SK-N-SH treated with all-trans-retinoic acid at 6 μM for 48 hours (cell line): ENCODE measurements at regions not wholly inside any gene's neighbourhood (a gene's known extent, or its start where the extent isn't known, plus 50 kb on each side); places are given as distances from the start of the nearest gene placed in this dataset.

Source experiments
- ATAC-seq: fragments of 200-7000 bp; cut with Tn5 transposase; 3 replicates; pipeline ENCODE4 v1.9.1; 2020; ENCODE audit warnings: mild to moderate bottlenecking, moderate library complexity
- CSDC2 ChIP-seq: fragments of 250-450 bp; sonication (Bioruptor Pico); IDR thresholded peaks from 2 replicates; pipeline ENCODE4 v1.5.0; 2020; ENCODE audit warnings: mild to moderate bottlenecking, moderate library complexity
- CSRNP3 ChIP-seq: fragments of 250-450 bp; sonication (Bioruptor Pico); IDR thresholded peaks from 2 replicates; pipeline ENCODE4 v1.5.1; 2021; ENCODE audit warnings: mild to moderate bottlenecking, moderate library complexity
- ESRRG ChIP-seq: fragments of 250-450 bp; sonication (Bioruptor Pico); IDR thresholded peaks from 2 replicates; pipeline ENCODE4 v1.6.1; 2021; ENCODE audit warnings: mild to moderate bottlenecking
- ISL1 ChIP-seq: fragments of 250-450 bp; sonication (Bioruptor Pico); IDR thresholded peaks from 2 replicates; pipeline ENCODE4 v2.1.2; 2022; ENCODE audit warnings: mild to moderate bottlenecking, moderate library complexity
- OSR1 ChIP-seq: fragments of 250-450 bp; sonication (Bioruptor Pico); IDR thresholded peaks from 2 replicates; pipeline ENCODE4 v1.8.0; 2022; ENCODE audit warnings: moderate library complexity, mild to moderate bottlenecking, inconsistent platforms
- SNAI2 ChIP-seq: fragments of 250-450 bp; sonication (Bioruptor Pico); IDR thresholded peaks from 2 replicates; pipeline ENCODE4 v1.5.0; 2020; ENCODE audit warnings: mild to moderate bottlenecking, moderate library complexity
- TCF4 ChIP-seq: fragments of 250-450 bp; sonication (Bioruptor Pico); IDR thresholded peaks from 2 replicates; pipeline ENCODE4 v1.8.0; 2021; ENCODE audit warnings: mild to moderate bottlenecking, moderate library complexity, borderline replicate concordance
- ZC3H10 ChIP-seq: fragments of 250-450 bp; sonication (Bioruptor Pico); IDR thresholded peaks from 2 replicates; pipeline ENCODE4 v1.5.1; 2021; ENCODE audit warnings: mild to moderate bottlenecking, moderate library complexity
- ZFP3 ChIP-seq: fragments of 250-450 bp; sonication (Bioruptor Pico); IDR thresholded peaks from 2 replicates; pipeline ENCODE4 v1.5.0; 2020; ENCODE audit warnings: mild to moderate bottlenecking, moderate library complexity
- ZNF565 ChIP-seq: fragments of 450-650 bp; formaldehyde crosslinking; conservative IDR thresholded peaks from 2 replicates; pipeline ENCODE4 v1.5.0; 2020; ENCODE audit warnings: low read depth, mild to moderate bottlenecking, moderate library complexity
- ZNF70 ChIP-seq: fragments of 450-650 bp; formaldehyde crosslinking; IDR thresholded peaks from 2 replicates; pipeline ENCODE4 v1.5.0; 2020; ENCODE audit warnings: mild to moderate bottlenecking, moderate library complexity
- ZNF8 ChIP-seq: fragments of 450-650 bp; formaldehyde crosslinking; IDR thresholded peaks from 2 replicates; pipeline ENCODE4 v1.5.0; 2020; ENCODE audit warnings: mild to moderate bottlenecking, moderate library complexity
- TF ChIP-seq, protein P1 (sequence below): fragments of 250-450 bp; sonication (Bioruptor Pico); IDR thresholded peaks from 2 replicates; pipeline ENCODE4 v1.8.0; 2020; ENCODE audit warnings: mild to moderate bottlenecking, moderate library complexity, borderline replicate concordance
- TF ChIP-seq, protein P2 (sequence below): fragments of 250-450 bp; sonication (Bioruptor Pico); IDR thresholded peaks from 2 replicates; pipeline ENCODE4 v1.8.0; 2021; ENCODE audit warnings: low read depth, mild to moderate bottlenecking, moderate library complexity, borderline replicate concordance
- TF ChIP-seq, protein P3 (sequence below): fragments of 250-450 bp; sonication (Bioruptor Pico); IDR thresholded peaks from 2 replicates; pipeline ENCODE4 v1.5.0; 2020; ENCODE audit warnings: mild to moderate bottlenecking, moderate library complexity

DNA sequence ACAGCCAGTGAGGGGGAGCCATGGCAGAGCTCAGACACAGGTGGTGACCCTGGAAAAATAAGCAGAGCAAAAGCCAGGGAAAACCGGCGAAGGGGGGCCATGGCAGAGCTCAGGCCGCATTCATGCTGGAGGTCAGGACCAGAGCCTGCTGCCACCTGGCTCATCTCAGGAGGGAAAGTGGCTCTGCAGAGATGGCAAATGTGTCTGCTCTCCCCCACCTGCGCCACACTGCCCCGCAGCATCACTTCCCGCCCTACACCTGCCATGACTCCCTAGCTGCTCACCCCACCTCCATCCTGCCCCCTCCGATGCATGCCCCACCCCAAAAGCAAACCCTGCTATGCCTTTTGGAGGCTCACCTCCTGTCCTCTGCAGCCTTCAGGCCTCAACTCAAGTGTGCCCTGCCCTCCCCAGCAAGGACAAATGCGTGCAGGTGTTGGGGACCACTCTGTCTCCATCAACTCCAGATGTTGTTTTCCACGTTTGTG, 123.2 kb upstream of the FGF3 start (continued):
- TF ChIP-seq OSR1, result no peak

GRCh38 chr11:69943066-69943465, 123.8 kb upstream of the FGF3 start:
- no peak for TF ChIP-seq TCF4
- TF ChIP-seq, protein P1, sequence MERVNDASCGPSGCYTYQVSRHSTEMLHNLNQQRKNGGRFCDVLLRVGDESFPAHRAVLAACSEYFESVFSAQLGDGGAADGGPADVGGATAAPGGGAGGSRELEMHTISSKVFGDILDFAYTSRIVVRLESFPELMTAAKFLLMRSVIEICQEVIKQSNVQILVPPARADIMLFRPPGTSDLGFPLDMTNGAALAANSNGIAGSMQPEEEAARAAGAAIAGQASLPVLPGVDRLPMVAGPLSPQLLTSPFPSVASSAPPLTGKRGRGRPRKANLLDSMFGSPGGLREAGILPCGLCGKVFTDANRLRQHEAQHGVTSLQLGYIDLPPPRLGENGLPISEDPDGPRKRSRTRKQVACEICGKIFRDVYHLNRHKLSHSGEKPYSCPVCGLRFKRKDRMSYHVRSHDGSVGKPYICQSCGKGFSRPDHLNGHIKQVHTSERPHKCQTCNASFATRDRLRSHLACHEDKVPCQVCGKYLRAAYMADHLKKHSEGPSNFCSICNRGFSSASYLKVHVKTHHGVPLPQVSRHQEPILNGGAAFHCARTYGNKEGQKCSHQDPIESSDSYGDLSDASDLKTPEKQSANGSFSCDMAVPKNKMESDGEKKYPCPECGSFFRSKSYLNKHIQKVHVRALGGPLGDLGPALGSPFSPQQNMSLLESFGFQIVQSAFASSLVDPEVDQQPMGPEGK, result no peak
- no peak for TF ChIP-seq ISL1 (CRISPR knock-in tag)
- TF ChIP-seq ZNF8 (CRISPR knock-in tag), result no peak
- no peak for TF ChIP-seq ZC3H10 (CRISPR knock-in tag)
- TF ChIP-seq ZNF565 (CRISPR knock-in tag), result no peak
- no peak for TF ChIP-seq CSDC2 (CRISPR knock-in tag)
- TF ChIP-seq, protein P2, sequence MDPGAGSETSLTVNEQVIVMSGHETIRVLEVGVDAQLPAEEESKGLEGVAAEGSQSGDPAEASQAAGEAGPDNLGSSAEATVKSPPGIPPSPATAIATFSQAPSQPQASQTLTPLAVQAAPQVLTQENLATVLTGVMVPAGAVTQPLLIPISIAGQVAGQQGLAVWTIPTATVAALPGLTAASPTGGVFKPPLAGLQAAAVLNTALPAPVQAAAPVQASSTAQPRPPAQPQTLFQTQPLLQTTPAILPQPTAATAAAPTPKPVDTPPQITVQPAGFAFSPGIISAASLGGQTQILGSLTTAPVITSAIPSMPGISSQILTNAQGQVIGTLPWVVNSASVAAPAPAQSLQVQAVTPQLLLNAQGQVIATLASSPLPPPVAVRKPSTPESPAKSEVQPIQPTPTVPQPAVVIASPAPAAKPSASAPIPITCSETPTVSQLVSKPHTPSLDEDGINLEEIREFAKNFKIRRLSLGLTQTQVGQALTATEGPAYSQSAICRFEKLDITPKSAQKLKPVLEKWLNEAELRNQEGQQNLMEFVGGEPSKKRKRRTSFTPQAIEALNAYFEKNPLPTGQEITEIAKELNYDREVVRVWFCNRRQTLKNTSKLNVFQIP (CRISPR knock-in tag), result no peak
- no peak for TF ChIP-seq OSR1
- no peak for TF ChIP-seq ZFP3 (CRISPR knock-in tag)
- ATAC-seq, result no peak

DNA sequence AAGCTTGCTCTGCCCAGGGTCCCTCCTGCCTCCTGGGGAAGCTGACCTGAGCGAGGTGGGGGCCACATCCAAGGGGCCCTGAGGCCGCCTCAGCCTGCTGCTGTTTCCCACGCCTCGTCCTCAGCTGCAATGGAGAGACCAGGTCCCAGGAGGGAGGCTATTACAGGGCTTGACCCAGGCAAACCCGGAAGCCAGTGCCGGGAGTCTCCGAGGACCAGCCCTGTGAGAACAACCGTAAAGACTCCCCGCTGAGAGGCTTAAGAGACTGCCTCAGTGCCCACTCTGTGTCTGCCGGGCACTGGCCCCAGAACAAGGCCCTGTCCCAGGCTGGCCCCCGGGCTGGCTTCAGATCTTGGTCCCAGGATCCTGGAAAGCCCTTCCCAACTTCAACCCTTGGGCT, 124.3 kb upstream of the FGF3 start:
- TF ChIP-seq CSRNP3, result no peak
- TF ChIP-seq SNAI2 (CRISPR knock-in tag), result no peak
- TF ChIP-seq, protein P1, result no peak
- TF ChIP-seq, all 23 proteins: peak for 0
- no peak for ATAC-seq

DNA sequence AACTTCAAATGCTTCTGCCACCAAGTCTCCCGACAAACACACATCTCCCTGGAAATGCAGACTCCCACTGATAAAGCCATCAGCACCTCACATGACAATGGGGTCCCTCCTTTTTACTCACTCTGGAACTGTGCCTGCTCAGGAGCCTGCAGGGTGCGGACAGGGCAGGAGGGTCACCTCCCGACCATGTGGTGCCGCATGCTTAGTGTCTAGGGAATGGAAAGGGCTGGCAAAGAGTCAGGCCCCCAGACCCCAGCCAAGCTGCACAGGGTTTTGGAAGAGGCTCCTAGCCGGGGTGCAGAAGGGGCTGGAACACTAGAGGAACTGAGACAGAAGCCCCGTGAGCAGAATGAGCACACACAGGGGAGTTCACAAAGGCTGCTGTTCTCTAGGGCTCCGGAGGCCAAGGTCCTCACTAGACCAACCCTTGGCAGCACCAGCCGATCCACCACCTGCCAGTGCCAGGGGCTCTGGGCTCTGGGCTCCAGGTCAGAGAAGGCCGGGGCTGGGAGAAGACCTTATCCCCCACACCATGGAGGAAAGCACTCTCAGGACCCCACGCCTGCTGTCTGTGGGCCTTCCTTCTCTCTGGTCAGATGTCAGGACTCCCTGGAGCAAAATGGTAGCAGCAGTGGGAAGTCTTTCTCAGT, 125.1 kb upstream of the FGF3 start:
- ATAC-seq, result no peak
- TF ChIP-seq ZFP3 (CRISPR knock-in tag) (no peak), CSRNP3 (no peak), CSDC2 (CRISPR knock-in tag) (no peak)
- TF ChIP-seq, protein P3, sequence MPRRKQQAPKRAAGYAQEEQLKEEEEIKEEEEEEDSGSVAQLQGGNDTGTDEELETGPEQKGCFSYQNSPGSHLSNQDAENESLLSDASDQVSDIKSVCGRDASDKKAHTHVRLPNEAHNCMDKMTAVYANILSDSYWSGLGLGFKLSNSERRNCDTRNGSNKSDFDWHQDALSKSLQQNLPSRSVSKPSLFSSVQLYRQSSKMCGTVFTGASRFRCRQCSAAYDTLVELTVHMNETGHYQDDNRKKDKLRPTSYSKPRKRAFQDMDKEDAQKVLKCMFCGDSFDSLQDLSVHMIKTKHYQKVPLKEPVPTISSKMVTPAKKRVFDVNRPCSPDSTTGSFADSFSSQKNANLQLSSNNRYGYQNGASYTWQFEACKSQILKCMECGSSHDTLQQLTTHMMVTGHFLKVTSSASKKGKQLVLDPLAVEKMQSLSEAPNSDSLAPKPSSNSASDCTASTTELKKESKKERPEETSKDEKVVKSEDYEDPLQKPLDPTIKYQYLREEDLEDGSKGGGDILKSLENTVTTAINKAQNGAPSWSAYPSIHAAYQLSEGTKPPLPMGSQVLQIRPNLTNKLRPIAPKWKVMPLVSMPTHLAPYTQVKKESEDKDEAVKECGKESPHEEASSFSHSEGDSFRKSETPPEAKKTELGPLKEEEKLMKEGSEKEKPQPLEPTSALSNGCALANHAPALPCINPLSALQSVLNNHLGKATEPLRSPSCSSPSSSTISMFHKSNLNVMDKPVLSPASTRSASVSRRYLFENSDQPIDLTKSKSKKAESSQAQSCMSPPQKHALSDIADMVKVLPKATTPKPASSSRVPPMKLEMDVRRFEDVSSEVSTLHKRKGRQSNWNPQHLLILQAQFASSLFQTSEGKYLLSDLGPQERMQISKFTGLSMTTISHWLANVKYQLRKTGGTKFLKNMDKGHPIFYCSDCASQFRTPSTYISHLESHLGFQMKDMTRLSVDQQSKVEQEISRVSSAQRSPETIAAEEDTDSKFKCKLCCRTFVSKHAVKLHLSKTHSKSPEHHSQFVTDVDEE (CRISPR knock-in tag), result no peak
- TF ChIP-seq, all 23 proteins: peak for 0

DNA sequence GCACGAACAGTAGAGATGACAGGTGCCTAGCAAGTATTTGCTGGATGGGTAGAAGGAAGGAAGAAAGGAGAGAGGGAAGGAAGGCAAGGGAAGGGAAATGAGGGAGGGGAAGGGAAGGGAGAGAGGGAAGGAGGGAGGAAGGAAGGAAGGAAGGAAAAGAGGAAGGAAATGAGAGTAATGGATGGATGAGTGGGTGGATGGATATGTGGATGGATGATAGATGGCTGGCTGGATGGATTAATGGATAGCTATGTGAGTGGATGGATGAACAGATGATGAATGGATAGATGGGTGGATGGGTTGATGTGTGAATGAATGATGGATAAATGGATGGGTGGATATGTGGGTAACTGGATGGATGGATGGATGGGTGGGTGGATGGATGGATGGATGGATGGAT, 125.9 kb upstream of the FGF3 start:
- no peak for ATAC-seq

More for the DNA sequence above, 125.9 kb upstream of the FGF3 start:
- TF ChIP-seq ESRRG (CRISPR knock-in tag) (no peak), CSRNP3 (no peak), ZNF8 (CRISPR knock-in tag) (no peak), ZNF70 (no peak)
- TF ChIP-seq, protein P3 (CRISPR knock-in tag), result no peak
